ENCODE measurements at regions not wholly inside any gene's neighbourhood (a gene's known extent, or its start where the extent isn't known, plus 50 kb on each side); places are given as distances from the start of the nearest gene placed in this dataset.

DNA sequence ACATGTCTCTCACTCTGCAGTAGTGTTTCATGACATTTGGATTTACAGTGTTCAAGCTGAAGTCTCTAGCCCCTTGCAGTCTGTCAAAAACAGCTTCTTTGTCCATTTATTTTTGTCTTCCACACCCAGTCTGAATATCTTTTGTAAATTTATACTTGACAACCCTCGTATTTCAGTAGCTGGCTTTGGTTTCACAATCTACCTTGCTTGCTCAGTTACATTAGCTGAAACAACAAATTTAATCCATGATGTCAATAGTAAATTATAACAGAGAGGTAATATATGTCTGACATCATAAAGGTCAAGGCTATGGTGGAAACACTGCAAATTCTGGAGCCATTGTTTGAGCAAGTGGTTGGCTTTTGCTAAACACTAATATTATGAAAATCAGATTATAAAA is 328.7 kb downstream of the MTX2 start:
- DNase-seq: no peak
- Histone ChIP-seq H3K4me1 (no peaks in the 10 kb centered on the region), H3K27me3 (no peaks in the 10 kb centered on the region), H3K36me3 (ENCODE audit: low read depth, missing control alignments) (no peaks in the 10 kb centered on the region), H3K27ac (no peak overlapping the region), H3K4me3 (no peak overlapping the region), H3K9me3 (no peaks in the 10 kb centered on the region)
- TF ChIP-seq, protein P1, sequence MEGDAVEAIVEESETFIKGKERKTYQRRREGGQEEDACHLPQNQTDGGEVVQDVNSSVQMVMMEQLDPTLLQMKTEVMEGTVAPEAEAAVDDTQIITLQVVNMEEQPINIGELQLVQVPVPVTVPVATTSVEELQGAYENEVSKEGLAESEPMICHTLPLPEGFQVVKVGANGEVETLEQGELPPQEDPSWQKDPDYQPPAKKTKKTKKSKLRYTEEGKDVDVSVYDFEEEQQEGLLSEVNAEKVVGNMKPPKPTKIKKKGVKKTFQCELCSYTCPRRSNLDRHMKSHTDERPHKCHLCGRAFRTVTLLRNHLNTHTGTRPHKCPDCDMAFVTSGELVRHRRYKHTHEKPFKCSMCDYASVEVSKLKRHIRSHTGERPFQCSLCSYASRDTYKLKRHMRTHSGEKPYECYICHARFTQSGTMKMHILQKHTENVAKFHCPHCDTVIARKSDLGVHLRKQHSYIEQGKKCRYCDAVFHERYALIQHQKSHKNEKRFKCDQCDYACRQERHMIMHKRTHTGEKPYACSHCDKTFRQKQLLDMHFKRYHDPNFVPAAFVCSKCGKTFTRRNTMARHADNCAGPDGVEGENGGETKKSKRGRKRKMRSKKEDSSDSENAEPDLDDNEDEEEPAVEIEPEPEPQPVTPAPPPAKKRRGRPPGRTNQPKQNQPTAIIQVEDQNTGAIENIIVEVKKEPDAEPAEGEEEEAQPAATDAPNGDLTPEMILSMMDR (IDR thresholded peaks at IDR 0.05): no peak
- no peak for TF ChIP-seq POLR2A (IDR thresholded peaks at IDR 0.05)
- WGBS, 2 donors: 84 to 92% methylated on average over 1 of the region's 1 CpG
- intact Hi-C loops (cut with DNase I; ENCODE audit: low total_unique reads): no loop called here

DNA sequence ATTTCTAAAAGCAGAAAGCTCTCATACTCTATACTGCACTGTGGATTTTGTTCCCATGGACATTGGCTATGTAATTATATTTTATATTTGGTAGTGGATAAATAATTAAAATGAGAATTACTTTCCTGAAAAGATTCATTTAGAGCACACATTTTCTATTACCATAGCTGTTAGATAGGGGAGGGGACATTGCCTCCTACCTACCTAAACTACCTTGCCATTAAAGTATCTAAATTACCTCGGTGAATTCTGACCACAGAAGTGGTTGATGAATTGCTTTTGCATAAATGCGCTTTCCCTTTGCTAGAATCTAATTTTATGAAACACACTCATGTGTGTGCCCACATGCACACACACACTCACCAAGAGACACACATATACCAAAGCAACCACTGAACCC is 329.1 kb downstream of the MTX2 start:
- H3K27me3 ChIP-seq: no peaks in the 10 kb centered on the region
- H3K4me3 ChIP-seq: no peak overlapping the region
- WGBS, 2 donors: 87 to 95% methylated on average over 2 of the region's 2 CpGs
- no peak for DNase-seq
- H3K4me1 ChIP-seq: no peaks in the 10 kb centered on the region
- no peaks in the 10 kb centered on the region for H3K36me3 ChIP-seq (ENCODE audit: low read depth, missing control alignments)
- intact Hi-C loops (cut with DNase I; ENCODE audit: low total_unique reads): no loop called here
- H3K9me3 ChIP-seq: no peaks in the 10 kb centered on the region
- H3K27ac ChIP-seq: no peak overlapping the region
- TF ChIP-seq, protein P1 (IDR thresholded peaks at IDR 0.05): no peak
- no peak for TF ChIP-seq POLR2A (IDR thresholded peaks at IDR 0.05)

DNA sequence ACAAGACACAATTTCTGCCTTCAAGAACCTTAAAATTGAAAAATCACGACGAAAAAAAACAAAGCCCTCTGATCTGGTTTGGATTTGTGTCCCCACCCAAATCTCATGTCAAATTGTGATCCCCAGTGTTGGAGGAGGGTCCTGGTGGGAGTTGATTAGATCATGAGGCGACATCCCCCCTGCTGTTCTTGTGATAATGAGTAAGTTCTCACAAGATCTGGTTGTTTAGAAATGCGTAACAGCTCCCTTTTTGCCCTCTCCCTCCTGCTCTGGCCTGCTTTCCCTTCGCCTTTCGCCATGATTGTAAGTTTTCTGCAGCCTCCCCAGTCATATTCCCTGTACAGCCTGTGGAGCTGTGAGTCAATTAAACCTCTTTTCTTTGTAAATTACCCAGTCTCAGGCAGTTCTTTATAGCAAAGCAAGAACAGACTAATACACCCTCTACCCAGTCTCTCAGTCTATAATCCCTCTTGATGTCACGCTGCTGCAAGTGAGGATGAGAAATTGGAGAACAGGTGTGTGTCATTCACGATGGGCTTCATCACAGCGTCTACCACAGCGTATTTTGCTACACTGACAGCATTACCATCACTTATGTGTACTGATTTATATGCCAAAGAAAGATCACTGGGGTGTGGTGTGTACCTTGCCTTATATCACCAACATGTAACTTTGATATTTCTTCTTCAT is 330.7 kb downstream of the MTX2 start:
- intact Hi-C loops (cut with DNase I; ENCODE audit: low total_unique reads): no loop called here
- no peaks in the 10 kb centered on the region for H3K4me1 ChIP-seq

DNA sequence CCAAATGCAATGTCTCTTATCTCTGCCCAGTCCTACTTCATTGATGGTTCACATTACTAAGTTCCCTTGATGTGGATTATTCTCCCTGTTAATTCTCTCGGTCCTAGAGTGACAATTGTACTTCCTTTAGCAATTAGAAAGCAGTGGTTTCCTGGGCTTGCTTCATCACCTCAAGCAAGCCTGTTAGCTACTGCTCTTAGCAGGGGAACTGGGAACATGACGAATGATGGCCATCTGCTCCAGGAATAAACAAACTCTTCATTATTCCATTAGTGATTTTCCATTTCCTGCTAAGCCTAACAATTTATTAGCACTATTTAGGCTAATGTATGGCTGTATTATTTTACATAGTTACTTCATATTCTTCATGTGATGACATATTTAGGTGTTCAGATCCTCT is 331.8 kb downstream of the MTX2 start:
- Histone ChIP-seq H3K4me1 (no peaks in the 10 kb centered on the region), H3K36me3 (ENCODE audit: low read depth, missing control alignments) (no peaks in the 10 kb centered on the region), H3K27ac (no peak overlapping the region), H3K9me3 (no peaks in the 10 kb centered on the region), H3K27me3 (no peaks in the 10 kb centered on the region), H3K4me3 (no peak overlapping the region)
- DNase-seq: no peak
- TF ChIP-seq, protein P1 (IDR thresholded peaks at IDR 0.05): no peak
- no peak for TF ChIP-seq POLR2A (IDR thresholded peaks at IDR 0.05)
- 85 to 93% methylated on average over 2 of the region's 2 CpGs for WGBS, 2 donors
- intact Hi-C loops (cut with DNase I; ENCODE audit: low total_unique reads): no loop called here

More for the DNA sequence above, 330.7 kb downstream of the MTX2 start:
- Histone ChIP-seq H3K4me3 (no peak overlapping the region), H3K9me3 (no peaks in the 10 kb centered on the region), H3K27ac (no peak overlapping the region), H3K27me3 (no peaks in the 10 kb centered on the region), H3K36me3 (ENCODE audit: low read depth, missing control alignments) (no peaks in the 10 kb centered on the region)
- DNase-seq: no peak
- TF ChIP-seq, protein P1 (IDR thresholded peaks at IDR 0.05): no peak
- no peak for TF ChIP-seq POLR2A (IDR thresholded peaks at IDR 0.05)
- WGBS, 2 donors: 84 to 89% methylated on average over 10 of the region's 10 CpGs

DNA sequence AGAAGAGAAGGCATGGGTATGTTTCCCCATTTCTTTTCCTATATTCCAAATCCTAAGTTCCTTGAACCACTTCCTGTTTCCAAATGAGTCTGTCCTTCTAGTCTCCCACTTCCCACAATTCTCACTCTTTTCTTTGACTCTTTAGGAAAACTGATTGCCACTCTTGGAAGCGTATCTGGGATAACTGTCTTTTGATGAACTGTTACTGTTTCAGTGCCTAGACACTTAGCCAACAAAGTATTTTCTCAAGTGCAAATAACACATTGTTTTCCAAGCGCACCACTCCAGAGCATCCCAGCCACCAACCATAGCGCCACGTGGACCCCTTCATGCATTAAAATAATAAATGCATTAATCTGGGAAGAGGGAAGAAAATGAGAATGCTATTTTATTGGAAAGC is 342.8 kb downstream of the MTX2 start:
- Histone ChIP-seq H3K4me1 (no peaks in the 10 kb centered on the region), H3K36me3 (ENCODE audit: low read depth, missing control alignments) (no peaks in the 10 kb centered on the region), H3K4me3 (no peak overlapping the region), H3K27ac (no peak overlapping the region), H3K27me3 (no peaks in the 10 kb centered on the region), H3K9me3 (no peaks in the 10 kb centered on the region)
- DNase-seq: no peak
- intact Hi-C loops (cut with DNase I; ENCODE audit: low total_unique reads): no loop called here
- TF ChIP-seq, protein P1 (IDR thresholded peaks at IDR 0.05): no peak
- TF ChIP-seq POLR2A (IDR thresholded peaks at IDR 0.05): no peak
- WGBS, 2 donors: 83 to 88% methylated on average over 4 of the region's 4 CpGs
